Skeletal muscle cell (primary cell): ENCODE measurements at regions not wholly inside any gene's neighbourhood (a gene's known extent, or its start where the extent isn't known, plus 50 kb on each side); places are given as distances from the start of the nearest gene placed in this dataset.
"Not testable (repeated sequence)": the region's sequence is repeated elsewhere in the genome, so short reads cannot be mapped to it uniquely, and the experiment has no call there.

Experiments used
- DNase-seq: peaks from one replicate; pipeline ENCODE4 v3.0.0-alpha.2; 2010; ENCODE audit warnings: low read depth
- H3K4me3 ChIP-seq: 2 replicates; pipeline ENCODE4 v1.5.1; 2011; ENCODE audit warnings: low read depth, mild to moderate bottlenecking, control low read depth, low read length, moderate library complexity

GRCh38 chr14:96718407-96718806, 78.8 kb upstream of the VRK1 start:
- no peak for DNase-seq
- no peak overlapping the region for H3K4me3 ChIP-seq

- not testable (repeated sequence) for DNase-seq, H3K4me3 ChIP-seq
These were observed 76.5 kb upstream of the VRK1 start for GRCh38 chr14:96720702-96721101.

DNA sequence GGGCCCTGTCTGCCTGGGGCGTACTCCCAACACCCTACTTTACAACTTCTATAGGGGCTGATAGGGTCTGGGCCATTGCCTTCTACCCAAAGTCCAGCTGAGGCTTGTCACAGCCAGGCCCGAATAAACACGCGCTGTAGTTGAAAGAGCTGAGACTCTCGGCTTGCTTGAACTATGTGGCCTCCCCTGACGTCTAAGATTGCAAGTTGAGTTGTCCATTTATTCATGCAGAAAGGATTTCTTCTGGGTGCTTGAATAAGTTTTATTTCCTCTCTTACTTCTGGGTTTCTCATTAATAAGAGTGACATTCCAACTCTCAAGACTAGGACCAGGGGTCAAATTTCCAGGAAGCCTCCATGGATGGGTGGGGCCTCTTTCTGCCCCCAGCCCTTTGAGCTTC, 74.4 kb upstream of the VRK1 start:
- no peak for DNase-seq
- no peak overlapping the region for H3K4me3 ChIP-seq

- DNase-seq, result no peak
- no peak overlapping the region for H3K4me3 ChIP-seq
These were observed 73.2 kb upstream of the VRK1 start for GRCh38 chr14:96723946-96724345.

GRCh38 chr14:96725232-96725631, 72.0 kb upstream of the VRK1 start:
- H3K4me3 ChIP-seq, result no peak overlapping the region
- DNase-seq, result no peak

GRCh38 chr14:96727073-96727472, 70.1 kb upstream of the VRK1 start:
- H3K4me3 ChIP-seq, result no peak overlapping the region
- no peak for DNase-seq

GRCh38 chr14:96727491-96727890, 69.7 kb upstream of the VRK1 start:
- H3K4me3 ChIP-seq, result no peak overlapping the region
- no peak for DNase-seq

DNA sequence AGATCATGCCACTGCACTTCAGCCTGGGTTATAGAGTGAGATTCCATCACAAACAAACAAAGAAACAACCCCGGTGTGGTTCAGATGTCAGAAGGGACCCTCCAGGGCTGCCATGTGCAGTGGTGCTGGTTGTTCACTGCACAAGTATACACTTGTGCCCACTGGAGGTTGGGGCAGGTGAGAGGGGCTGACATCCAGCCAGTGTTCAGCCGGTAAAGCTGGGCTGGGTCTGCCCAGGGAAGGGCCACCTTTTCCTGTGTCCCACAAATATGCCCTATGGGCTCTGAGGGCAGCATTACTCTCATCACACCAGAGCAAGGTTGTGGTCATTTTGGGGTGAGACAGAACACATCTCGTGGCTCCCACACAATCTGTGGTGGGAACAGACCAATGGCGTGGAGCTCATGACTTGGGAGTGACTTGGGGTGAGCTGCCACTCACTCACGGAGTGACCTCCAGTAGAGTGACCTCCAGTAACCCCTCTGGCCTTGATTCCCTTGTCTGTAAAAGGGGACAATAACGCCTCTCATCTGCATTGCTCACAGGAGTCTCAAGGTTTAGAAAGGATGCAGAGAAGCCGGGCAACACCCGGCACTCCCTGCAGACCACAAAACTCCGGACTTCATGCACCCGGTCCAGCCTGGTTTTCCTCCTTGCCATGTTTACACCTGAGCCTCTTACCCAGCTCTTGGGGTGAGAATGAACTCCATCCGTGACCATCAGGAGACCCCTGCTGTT, 69.0 kb upstream of the VRK1 start:
- no peak overlapping the region for H3K4me3 ChIP-seq
- no peak for DNase-seq

DNA sequence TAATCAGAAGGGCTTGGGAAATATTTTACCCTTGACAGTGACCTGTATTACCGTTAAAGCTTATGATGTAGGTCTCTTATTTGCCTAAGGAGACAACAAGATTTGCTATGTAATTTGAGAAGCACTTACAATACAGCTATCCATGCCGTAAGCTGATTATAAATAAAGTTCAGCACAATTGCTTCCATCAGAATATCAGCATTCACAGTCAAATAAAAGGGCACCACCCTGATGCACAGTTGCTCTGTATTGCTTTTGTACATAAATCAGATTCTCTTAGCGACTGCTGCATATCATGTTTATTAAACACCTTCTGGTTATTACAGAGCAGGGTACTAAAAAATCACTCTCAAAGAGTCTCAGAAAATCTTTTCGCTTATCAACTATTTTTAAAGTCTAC, 67.3 kb upstream of the VRK1 start:
- no peak overlapping the region for H3K4me3 ChIP-seq

DNA sequence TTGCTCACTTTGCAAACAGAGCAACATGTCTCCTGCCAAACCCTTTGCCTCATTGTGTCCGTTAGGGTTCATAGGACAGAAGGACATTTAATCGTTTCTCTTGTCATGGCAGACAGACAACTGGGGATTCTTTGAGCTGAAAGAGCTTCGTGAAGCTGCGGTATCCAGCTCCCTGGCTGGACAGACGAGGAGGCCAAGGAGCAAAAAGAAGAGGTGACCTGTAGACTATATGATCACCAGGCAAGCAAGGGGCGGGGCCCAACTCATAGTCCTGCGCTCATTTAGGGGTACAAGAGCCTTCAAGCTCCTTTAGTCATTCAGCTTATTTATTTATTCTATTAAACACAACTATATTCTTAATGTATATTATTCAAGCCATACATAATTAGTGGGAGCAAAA, 66.8 kb upstream of the VRK1 start:
- no peak overlapping the region for H3K4me3 ChIP-seq
- DNase-seq, result no peak

More for the DNA sequence above, 67.3 kb upstream of the VRK1 start:
- DNase-seq, result no peak

DNA sequence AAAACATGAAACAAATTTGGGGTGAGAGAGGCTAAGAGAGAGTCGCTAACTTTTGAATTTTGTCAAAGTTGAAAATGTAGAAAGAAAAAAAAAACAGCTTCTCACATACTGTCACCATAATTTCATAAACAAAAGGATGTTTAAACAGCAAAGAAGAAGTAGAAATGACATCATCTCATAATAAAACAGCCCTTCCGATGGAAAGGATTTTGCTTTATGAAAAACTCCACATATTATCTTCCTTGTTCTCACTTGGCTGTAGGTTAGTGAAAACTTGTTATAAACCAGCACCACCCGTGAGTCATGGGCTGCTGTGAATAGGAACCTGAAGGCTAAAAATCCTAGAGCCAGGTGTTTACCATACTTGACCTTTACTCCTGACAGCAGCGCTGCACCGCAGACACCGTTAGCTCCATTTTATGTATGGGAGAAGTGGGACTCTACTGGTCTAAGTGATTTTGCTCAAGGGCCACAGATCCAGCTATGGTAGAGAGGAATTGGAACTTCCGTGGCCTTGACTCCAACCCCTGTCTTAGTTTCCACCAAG, 63.0 kb upstream of the VRK1 start:
- no peak for DNase-seq
- no peak overlapping the region for H3K4me3 ChIP-seq

DNA sequence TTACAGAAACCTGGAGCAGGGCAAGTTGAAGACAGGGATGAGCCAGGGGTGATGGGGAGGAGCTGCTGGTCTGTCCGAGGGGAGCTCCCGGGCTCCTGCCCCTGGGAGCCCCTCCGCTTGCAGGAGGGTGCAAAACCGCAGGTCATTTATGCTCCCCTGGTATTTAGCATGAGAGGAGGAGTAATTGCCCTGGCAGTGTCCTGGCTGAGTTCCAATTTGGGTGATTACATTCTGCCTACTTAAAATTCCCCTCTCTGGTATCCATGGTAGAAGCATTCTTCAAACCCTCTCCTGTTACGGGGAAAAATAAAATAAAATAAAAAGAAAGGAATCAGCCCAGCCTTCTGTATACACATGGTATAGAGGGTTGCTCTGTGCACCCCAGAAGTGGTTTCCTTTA, 61.7 kb upstream of the VRK1 start:
- no peak for DNase-seq
- no peak overlapping the region for H3K4me3 ChIP-seq

DNA sequence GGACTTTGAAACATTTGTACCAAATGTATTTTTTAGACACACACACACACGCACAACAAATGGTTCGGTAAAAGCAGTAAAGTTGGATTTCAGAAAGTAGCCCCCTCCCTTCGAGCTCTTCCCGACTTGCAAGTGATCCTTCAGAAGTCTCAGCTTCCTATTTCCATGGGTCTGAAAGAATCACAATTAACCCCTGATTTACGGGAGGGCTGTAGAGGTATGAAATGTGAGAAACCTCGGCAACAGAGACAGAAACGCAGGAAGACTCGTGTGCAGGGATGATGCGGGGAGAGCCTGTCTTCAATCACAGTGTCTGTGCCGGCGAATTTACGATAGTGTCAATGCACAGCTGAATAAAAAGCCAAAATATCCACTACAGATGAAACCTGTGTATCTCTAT, 60.7 kb upstream of the VRK1 start:
- DNase-seq, result no peak
- no peak overlapping the region for H3K4me3 ChIP-seq

DNA sequence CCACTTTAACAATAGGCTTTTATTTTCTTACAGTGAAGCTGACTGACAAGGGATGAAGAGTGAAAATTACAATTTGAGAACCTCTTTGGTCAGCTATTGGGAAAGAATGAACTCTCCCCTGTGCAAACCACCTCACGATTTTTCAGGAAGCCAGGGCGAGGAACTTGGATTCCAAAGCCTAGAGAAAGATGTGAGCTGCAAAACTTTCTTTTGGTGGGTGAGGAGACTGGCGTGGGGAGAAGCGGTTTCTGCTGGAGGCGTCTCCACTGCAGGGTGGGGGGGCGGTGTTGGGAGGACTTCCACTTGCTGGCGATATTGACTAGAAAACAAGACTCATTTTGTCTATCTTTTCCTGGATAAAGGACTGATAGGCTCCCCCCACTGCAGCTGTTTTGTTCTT, 59.3 kb upstream of the VRK1 start:
- DNase-seq, result no peak
- H3K4me3 ChIP-seq, result no peak overlapping the region

GRCh38 chr14:96739200-96739910, 57.8 kb upstream of the VRK1 start:
- no peak for DNase-seq
- no peak overlapping the region for H3K4me3 ChIP-seq

- DNase-seq, result no peak
- peak overlapping the region; percentile 51 for H3K4me3 ChIP-seq
These were observed 55.8 kb upstream of the VRK1 start for GRCh38 chr14:96741151-96741977.

- H3K4me3 ChIP-seq, result no peak overlapping the region
- no peak for DNase-seq
These were observed 52.9 kb upstream of the VRK1 start for GRCh38 chr14:96744262-96744661.

GRCh38 chr14:96745500-96746051, 51.6 kb upstream of the VRK1 start:
- H3K4me3 ChIP-seq, result no peak overlapping the region
- no peak for DNase-seq

DNA sequence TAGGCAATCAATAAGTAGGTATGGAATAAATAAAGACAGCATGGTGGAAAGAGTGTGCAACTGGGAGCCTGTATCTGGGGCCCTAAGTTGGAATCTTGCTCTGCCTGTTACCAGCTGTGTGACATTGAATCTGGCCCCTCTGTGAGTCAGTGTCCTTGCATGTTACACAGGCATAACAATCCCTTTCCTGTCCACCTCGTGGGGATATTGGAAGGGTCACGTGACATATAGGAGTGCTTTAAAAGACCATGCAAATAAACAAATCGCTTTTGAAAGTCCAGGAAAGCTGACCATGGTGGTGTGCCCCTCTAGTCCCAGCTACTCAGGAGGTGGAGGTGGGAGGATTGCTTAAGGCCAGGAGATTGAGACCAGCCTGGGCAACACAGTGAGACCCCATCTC, 51.1 kb upstream of the VRK1 start:
- no peak overlapping the region for H3K4me3 ChIP-seq
- no peak for DNase-seq

- no peak for DNase-seq
- no peak overlapping the region for H3K4me3 ChIP-seq
These were observed 50.2 kb upstream of the VRK1 start for GRCh38 chr14:96747006-96747405.
